Left hindlimb (tissue), 1 donor: ENCODE measurements at regions not wholly inside any gene's neighbourhood (a gene's known extent, or its start where the extent isn't known, plus 50 kb on each side); places are given as distances from the start of the nearest gene placed in this dataset.
"Not testable (repeated sequence)": the region's sequence is repeated elsewhere in the genome, so short reads cannot be mapped to it uniquely, and the experiment has no call there.

Source experiments
- DNase-seq: peaks from one replicate; pipeline ENCODE4 v3.0.0-alpha.2; 2018

- not testable (repeated sequence) for DNase-seq
Measured at GRCh38 chr21:6363591-6363990, 4157.8 kb upstream of the TPTE start.

GRCh38 chr21:6368824-6369223 is 4152.6 kb upstream of the TPTE start:
- peak; percentile 27 for DNase-seq

- peak; percentile 0 for DNase-seq
Measured at GRCh38 chr21:6373253-6373652, 4148.1 kb upstream of the TPTE start.

GRCh38 chr21:6374232-6374631 is 4147.2 kb upstream of the TPTE start:
- peak; percentile 49 for DNase-seq

GRCh38 chr21:6374926-6375325 is 4146.5 kb upstream of the TPTE start:
- DNase-seq: peak; percentile 28

- DNase-seq: not testable (repeated sequence)
Measured at GRCh38 chr21:6375776-6376175, 4145.6 kb upstream of the TPTE start.

- not testable (repeated sequence) for DNase-seq
Measured at GRCh38 chr21:6376321-6377070, 4144.9 kb upstream of the TPTE start.
